ENCODE measurements at regions not wholly inside any gene's neighbourhood (a gene's known extent, or its start where the extent isn't known, plus 50 kb on each side); places are given as distances from the start of the nearest gene placed in this dataset.
"Not testable (repeated sequence)": the region's sequence is repeated elsewhere in the genome, so short reads cannot be mapped to it uniquely, and the experiment has no call there.

- TF ChIP-seq CTCF (IDR thresholded peaks at IDR 0.05; ENCODE audit: low read depth, low read length): no peak
- H3K4me3 ChIP-seq (ENCODE audit: low read depth, low read length): no peak overlapping the region
These were observed 892.0 kb upstream of the AUTS2 start for GRCh38 chr7:68706291-68706690.

GRCh38 chr7:68707159-68707558 lies 891.1 kb upstream of the AUTS2 start:
- no peak overlapping the region for H3K4me3 ChIP-seq (ENCODE audit: low read depth, low read length)
- TF ChIP-seq CTCF (IDR thresholded peaks at IDR 0.05; ENCODE audit: low read depth, low read length): no peak

- no peak for TF ChIP-seq CTCF (IDR thresholded peaks at IDR 0.05; ENCODE audit: low read depth, low read length)
- H3K4me3 ChIP-seq (ENCODE audit: low read depth, low read length): no peak overlapping the region
These were observed 890.3 kb upstream of the AUTS2 start for GRCh38 chr7:68707958-68708357.

GRCh38 chr7:68712956-68713495 lies 885.2 kb upstream of the AUTS2 start:
- no peak overlapping the region for H3K4me3 ChIP-seq (ENCODE audit: low read depth, low read length)
- no peak for TF ChIP-seq CTCF (IDR thresholded peaks at IDR 0.05; ENCODE audit: low read depth, low read length)

- H3K4me3 ChIP-seq (ENCODE audit: low read depth, low read length): not testable (repeated sequence)
These were observed 884.1 kb upstream of the AUTS2 start for GRCh38 chr7:68714135-68714534.

- H3K4me3 ChIP-seq (ENCODE audit: low read depth, low read length): no peak overlapping the region
- TF ChIP-seq CTCF (IDR thresholded peaks at IDR 0.05; ENCODE audit: low read depth, low read length): no peak
These were observed 882.4 kb upstream of the AUTS2 start for GRCh38 chr7:68715907-68716306.

GRCh38 chr7:68717176-68717575 lies 881.1 kb upstream of the AUTS2 start:
- no peak overlapping the region for H3K4me3 ChIP-seq (ENCODE audit: low read depth, low read length)
- no peak for TF ChIP-seq CTCF (IDR thresholded peaks at IDR 0.05; ENCODE audit: low read depth, low read length)

GRCh38 chr7:68718097-68718551 lies 880.2 kb upstream of the AUTS2 start:
- TF ChIP-seq CTCF (IDR thresholded peaks at IDR 0.05; ENCODE audit: low read depth, low read length): no peak
- H3K4me3 ChIP-seq (ENCODE audit: low read depth, low read length): no peak overlapping the region
